ENCODE measurements at regions not wholly inside any gene's neighbourhood (a gene's known extent, or its start where the extent isn't known, plus 50 kb on each side); places are given as distances from the start of the nearest gene placed in this dataset.

DNA sequence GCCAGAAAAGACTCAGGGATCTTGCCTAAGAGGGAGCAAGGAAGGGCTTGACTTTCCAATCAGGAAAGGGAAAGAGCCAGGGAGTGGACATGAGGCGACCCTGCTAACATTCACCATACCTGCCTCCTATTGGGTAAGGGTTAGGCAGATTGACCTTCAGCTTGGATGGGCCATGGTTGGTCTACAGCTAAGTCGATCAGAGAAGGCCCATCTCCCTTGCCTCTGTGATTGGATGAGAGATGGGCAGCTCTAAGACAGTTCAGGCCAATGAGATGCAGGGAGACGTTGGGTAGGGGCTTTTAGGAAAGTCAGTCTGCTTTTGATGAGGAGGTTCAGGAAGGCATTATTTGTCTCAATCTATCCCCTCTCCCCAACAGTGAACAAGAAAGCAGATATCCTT, 135.0 kb upstream of the STC2 start:
- Histone ChIP-seq H3K36me3 (no peaks in the 10 kb centered on the region), H3K4me3 (no peak overlapping the region), H3K27ac (no peak overlapping the region), H3K27me3 (no peaks in the 10 kb centered on the region), H3K9me3 (no peaks in the 10 kb centered on the region), H3K4me1 (ENCODE audit: insufficient read depth) (no peaks in the 10 kb centered on the region)
- no peak for TF ChIP-seq EP300 (IDR thresholded peaks at IDR 0.05)
- TF ChIP-seq, protein P1, sequence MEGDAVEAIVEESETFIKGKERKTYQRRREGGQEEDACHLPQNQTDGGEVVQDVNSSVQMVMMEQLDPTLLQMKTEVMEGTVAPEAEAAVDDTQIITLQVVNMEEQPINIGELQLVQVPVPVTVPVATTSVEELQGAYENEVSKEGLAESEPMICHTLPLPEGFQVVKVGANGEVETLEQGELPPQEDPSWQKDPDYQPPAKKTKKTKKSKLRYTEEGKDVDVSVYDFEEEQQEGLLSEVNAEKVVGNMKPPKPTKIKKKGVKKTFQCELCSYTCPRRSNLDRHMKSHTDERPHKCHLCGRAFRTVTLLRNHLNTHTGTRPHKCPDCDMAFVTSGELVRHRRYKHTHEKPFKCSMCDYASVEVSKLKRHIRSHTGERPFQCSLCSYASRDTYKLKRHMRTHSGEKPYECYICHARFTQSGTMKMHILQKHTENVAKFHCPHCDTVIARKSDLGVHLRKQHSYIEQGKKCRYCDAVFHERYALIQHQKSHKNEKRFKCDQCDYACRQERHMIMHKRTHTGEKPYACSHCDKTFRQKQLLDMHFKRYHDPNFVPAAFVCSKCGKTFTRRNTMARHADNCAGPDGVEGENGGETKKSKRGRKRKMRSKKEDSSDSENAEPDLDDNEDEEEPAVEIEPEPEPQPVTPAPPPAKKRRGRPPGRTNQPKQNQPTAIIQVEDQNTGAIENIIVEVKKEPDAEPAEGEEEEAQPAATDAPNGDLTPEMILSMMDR (IDR thresholded peaks at IDR 0.05): no peak
- no peak for TF ChIP-seq POLR2A (IDR thresholded peaks at IDR 0.05)
- no peak for DNase-seq
- intact Hi-C loops (cut with DNase I): no loop called here
- WGBS, 3 donors: 86 to 89% (median 87%) methylated on average over 3 of the region's 3 CpGs

DNA sequence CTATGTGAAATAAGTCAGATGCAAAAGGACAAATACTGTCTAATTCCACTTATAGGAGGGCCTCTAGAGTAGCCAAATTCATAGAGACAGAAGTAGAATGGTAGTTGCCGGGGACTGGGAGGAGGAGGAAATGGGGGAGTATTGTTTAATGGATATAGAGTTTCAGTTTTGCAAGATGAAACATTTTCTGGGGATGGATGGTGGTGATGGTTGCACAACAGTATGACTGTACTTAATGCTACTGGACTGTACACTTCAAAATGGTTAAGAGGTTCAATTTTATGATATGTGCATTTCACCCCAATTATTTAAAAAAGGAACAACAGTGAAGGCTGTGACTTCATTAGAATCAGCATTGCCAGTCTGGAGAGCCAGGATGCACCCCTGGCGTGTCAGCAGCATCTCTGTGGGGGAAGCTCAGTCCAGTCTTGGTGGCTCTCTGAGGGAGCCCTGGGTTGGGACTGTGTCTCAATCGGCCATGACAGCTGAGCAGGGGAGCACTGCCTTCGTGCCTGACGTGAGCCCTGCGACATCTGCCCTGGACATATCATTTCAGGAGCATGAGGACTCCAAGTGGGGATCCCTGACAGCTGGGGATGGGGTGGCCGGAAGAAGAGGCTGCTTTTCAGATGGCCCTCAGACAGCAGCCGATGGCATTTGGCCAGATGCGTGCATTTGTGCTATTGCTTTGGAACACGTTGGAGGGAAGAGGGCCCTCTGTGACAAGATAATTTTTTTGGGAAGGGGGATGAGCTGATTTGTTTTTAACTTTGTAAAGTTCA, 130.8 kb upstream of the STC2 start:
- H3K36me3 ChIP-seq: no peaks in the 10 kb centered on the region

DNA sequence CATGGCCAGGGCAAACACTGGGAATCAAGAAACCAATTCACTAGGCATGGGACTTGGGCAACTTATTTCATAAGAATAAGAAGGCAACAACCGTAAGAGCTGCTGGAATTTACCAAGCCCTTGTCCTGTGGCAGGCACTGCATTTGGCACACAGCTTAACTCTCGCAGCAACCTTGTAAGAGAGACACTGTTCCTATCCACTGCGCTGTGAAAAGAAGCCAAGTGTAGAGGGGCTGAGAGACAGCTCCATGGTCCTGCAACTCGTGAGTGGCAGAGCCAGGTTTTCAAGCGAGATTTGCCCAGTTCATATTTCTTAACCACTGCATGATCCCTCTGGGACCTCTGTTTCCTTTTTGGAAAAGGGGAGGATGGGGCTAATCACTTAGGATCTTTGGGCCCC, 129.3 kb upstream of the STC2 start:
- no peaks in the 10 kb centered on the region for H3K36me3 ChIP-seq
- no peak overlapping the region for H3K4me3 ChIP-seq
- TF ChIP-seq POLR2A (IDR thresholded peaks at IDR 0.05) (no peak), EP300 (IDR thresholded peaks at IDR 0.05) (no peak)
- TF ChIP-seq, protein P1 (IDR thresholded peaks at IDR 0.05): no peak
- H3K4me1 ChIP-seq (ENCODE audit: insufficient read depth): peaks cover 2% of the 10 kb centered on the region
- no peak overlapping the region for H3K27ac ChIP-seq
- intact Hi-C loops (cut with DNase I): no loop called here
- no peaks in the 10 kb centered on the region for H3K27me3 ChIP-seq
- no peaks in the 10 kb centered on the region for H3K9me3 ChIP-seq
- DNase-seq: no peak
- 47 to 55% (median 50%) methylated on average over 5 of the region's 5 CpGs for WGBS, 3 donors

More for the DNA sequence above, 130.8 kb upstream of the STC2 start:
- TF ChIP-seq POLR2A (IDR thresholded peaks at IDR 0.05): no peak
- TF ChIP-seq EP300 (IDR thresholded peaks at IDR 0.05): no peak
- TF ChIP-seq, protein P1 (IDR thresholded peaks at IDR 0.05): no peak
- 52 to 66% (median 57%) methylated on average over 10 of the region's 10 CpGs for WGBS, 3 donors
- Histone ChIP-seq H3K9me3 (no peaks in the 10 kb centered on the region), H3K27me3 (no peaks in the 10 kb centered on the region), H3K4me3 (no peak overlapping the region), H3K4me1 (ENCODE audit: insufficient read depth) (peaks cover 2% of the 10 kb centered on the region), H3K27ac (no peak overlapping the region)
- intact Hi-C loops (cut with DNase I): no loop called here
- DNase-seq: no peak

DNA sequence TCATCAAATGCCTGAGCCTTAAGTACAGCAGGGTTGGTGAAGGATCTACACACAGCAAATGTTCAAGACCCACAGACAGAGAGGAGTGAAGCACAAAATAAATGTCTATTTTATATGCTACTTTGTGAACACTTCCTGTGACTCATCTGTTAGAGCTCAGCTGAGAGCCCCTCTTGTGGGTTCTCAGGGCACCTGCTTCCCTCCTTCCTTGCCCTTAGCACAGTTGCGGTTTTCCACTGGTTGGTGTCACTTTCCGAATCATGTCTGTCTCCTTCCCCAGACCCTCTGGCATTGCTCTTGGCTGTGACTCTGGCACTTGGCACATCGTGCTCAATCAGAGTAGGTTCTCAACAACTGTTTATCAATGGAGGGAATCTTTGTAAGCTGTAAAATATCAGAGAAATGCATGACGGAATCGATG, 128.5 kb upstream of the STC2 start:
- no peak for TF ChIP-seq EP300 (IDR thresholded peaks at IDR 0.05)
- TF ChIP-seq, protein P1 (IDR thresholded peaks at IDR 0.05): no peak
- TF ChIP-seq POLR2A (IDR thresholded peaks at IDR 0.05): no peak
- Histone ChIP-seq H3K9me3 (no peaks in the 10 kb centered on the region), H3K27me3 (no peaks in the 10 kb centered on the region), H3K27ac (no peak overlapping the region), H3K4me3 (no peak overlapping the region), H3K36me3 (no peaks in the 10 kb centered on the region), H3K4me1 (ENCODE audit: insufficient read depth) (peaks cover 2% of the 10 kb centered on the region)
- intact Hi-C loops (cut with DNase I): no loop called here
- 79 to 82% (median 80%) methylated on average over 5 of the region's 5 CpGs for WGBS, 3 donors
- DNase-seq: no peak
